H9 (cell line): ENCODE measurements at regions not wholly inside any gene's neighbourhood (a gene's known extent, or its start where the extent isn't known, plus 50 kb on each side); places are given as distances from the start of the nearest gene placed in this dataset.

ENCODE experiments used
- DNase-seq: peaks from one replicate; pipeline ENCODE4 v3.0.0-alpha.2; 2017
- H2AFZ ChIP-seq: one replicate; pipeline ENCODE4 v1.6.1; 2013; ENCODE audit warnings: mild to moderate bottlenecking, low read length, control low read depth, moderate library complexity
- H2AK5ac ChIP-seq: 2 replicates; pipeline ENCODE4 v1.6.1; 2013; ENCODE audit warnings: low read length, control low read depth, mixed read lengths; ENCODE audit not compliant: insufficient read length
- H2BK120ac ChIP-seq: one replicate; pipeline ENCODE4 v1.6.1; 2013; ENCODE audit warnings: low read depth, mild to moderate bottlenecking, low read length, control low read depth, inconsistent platforms; ENCODE audit not compliant: poor library complexity, severe bottlenecking
- H2BK12ac ChIP-seq: 2 replicates; pipeline ENCODE4 v1.6.1; 2013; ENCODE audit warnings: low read length, control low read depth, mixed read lengths, low read depth; ENCODE audit not compliant: insufficient read length
- H2BK15ac ChIP-seq: 2 replicates; pipeline ENCODE4 v1.6.1; 2013; ENCODE audit warnings: low read depth, low read length, control low read depth
- H2BK20ac ChIP-seq: one replicate; pipeline ENCODE4 v1.6.1; 2013; ENCODE audit warnings: low read depth, mild to moderate bottlenecking, low read length, control low read depth, inconsistent platforms; ENCODE audit not compliant: poor library complexity, severe bottlenecking
- H2BK5ac ChIP-seq: 2 replicates; pipeline ENCODE4 v1.6.1; 2013; ENCODE audit warnings: low read length, control low read depth, mixed read lengths; ENCODE audit not compliant: insufficient read length
- H3K14ac ChIP-seq: 2 replicates; pipeline ENCODE4 v1.6.1; 2013; ENCODE audit warnings: low read length, control low read depth; ENCODE audit not compliant: insufficient read depth
- H3K18ac ChIP-seq: 2 replicates; pipeline ENCODE4 v1.6.1; 2013; ENCODE audit warnings: low read depth, mild to moderate bottlenecking, mixed read lengths, low read length, control low read depth; ENCODE audit not compliant: insufficient read length
- H3K23ac ChIP-seq: 2 replicates; pipeline ENCODE4 v1.6.1; 2013; ENCODE audit warnings: low read length, control low read depth, mixed read lengths, low read depth; ENCODE audit not compliant: insufficient read length
- H3K23me2 ChIP-seq: 2 replicates; pipeline ENCODE4 v1.6.1; 2013; ENCODE audit warnings: low read depth, mild to moderate bottlenecking, mixed read lengths, low read length, control low read depth; ENCODE audit not compliant: insufficient read length, poor library complexity, severe bottlenecking
- H3K27ac ChIP-seq: 2 replicates; pipeline ENCODE4 v1.5.1; 2013; ENCODE audit warnings: low read length, control low read depth, mixed read lengths, low read depth; ENCODE audit not compliant: insufficient read length
- H3K27me3 ChIP-seq: 2 replicates; pipeline ENCODE4 v1.6.1; 2013; ENCODE audit warnings: low read length, control low read depth, inconsistent platforms; ENCODE audit not compliant: insufficient read depth
- H3K4ac ChIP-seq: 2 replicates; pipeline ENCODE4 v1.6.1; 2013; ENCODE audit warnings: low read depth, mild to moderate bottlenecking, control low read depth, inconsistent platforms, low read length, moderate library complexity
- H3K4me1 ChIP-seq: 2 replicates; pipeline ENCODE4 v1.6.1; 2013; ENCODE audit warnings: low read length, control low read depth, inconsistent platforms; ENCODE audit not compliant: insufficient read depth
- H3K4me2 ChIP-seq: 2 replicates; pipeline ENCODE4 v1.6.1; 2013; ENCODE audit warnings: low read length, control low read depth, mixed read lengths; ENCODE audit not compliant: insufficient read length, insufficient read depth
- H3K56ac ChIP-seq: 2 replicates; pipeline ENCODE4 v1.6.1; 2013; ENCODE audit warnings: low read depth, mild to moderate bottlenecking, mixed read lengths, low read length, control low read depth; ENCODE audit not compliant: insufficient read length
- H3K79me1 ChIP-seq: 2 replicates; pipeline ENCODE4 v1.6.1; 2013; ENCODE audit warnings: low read depth, mild to moderate bottlenecking, moderate library complexity, low read length, control low read depth, inconsistent platforms; ENCODE audit not compliant: insufficient read depth, poor library complexity, severe bottlenecking
- H3K79me2 ChIP-seq: 2 replicates; pipeline ENCODE4 v1.6.1; 2013; ENCODE audit warnings: low read length, control low read depth, inconsistent platforms; ENCODE audit not compliant: insufficient read depth
- H3K9ac ChIP-seq: 2 replicates; pipeline ENCODE4 v1.6.1; 2013; ENCODE audit warnings: low read length, control low read depth, mixed read lengths; ENCODE audit not compliant: insufficient read length; ENCODE audit errors: extremely low read depth
- H3K9me3 ChIP-seq: one replicate; pipeline ENCODE4 v1.6.1; 2013; ENCODE audit warnings: low read depth, low read length, inconsistent platforms; ENCODE audit not compliant: control insufficient read depth
- H3T11ph ChIP-seq: one replicate; pipeline ENCODE4 v1.6.1; 2013; ENCODE audit warnings: mild to moderate bottlenecking, low read length, control low read depth, inconsistent platforms
- H4K20me1 ChIP-seq: one replicate; pipeline ENCODE4 v1.6.1; 2013; ENCODE audit not compliant: control insufficient read depth, insufficient read length, insufficient read depth
- H4K5ac ChIP-seq: 2 replicates; pipeline ENCODE4 v1.6.1; 2013; ENCODE audit warnings: low read depth, mild to moderate bottlenecking, mixed read lengths, low read length, control low read depth; ENCODE audit not compliant: insufficient read length
- H4K8ac ChIP-seq: replicated peaks from 2 replicates; pipeline ENCODE4 v1.6.1; 2013; ENCODE audit warnings: low read length, control low read depth, mixed read lengths, low read depth; ENCODE audit not compliant: insufficient read length
- H4K91ac ChIP-seq: 2 replicates; pipeline ENCODE4 v1.6.1; 2013; ENCODE audit warnings: low read depth, mild to moderate bottlenecking, moderate library complexity, mixed read lengths, low read length, control low read depth; ENCODE audit not compliant: insufficient read length
- H3K27ac Mint-ChIP-seq, 3 experiments: 2 replicates in 2 of 3; 3 replicates in 1 of 3; pipeline ENCODE4 v1.8.0; 2020 to 2021; ENCODE audit warnings: mixed read lengths in 3 of 3, mild to moderate bottlenecking in 1 of 3, moderate library complexity in 1 of 3
- H3K27me3 Mint-ChIP-seq: 2 replicates; pipeline ENCODE4 v1.8.0; 2021; ENCODE audit warnings: low read depth, mild to moderate bottlenecking, moderate library complexity, mixed read lengths
- H3K36me3 Mint-ChIP-seq, 3 experiments: 2 replicates in 2 of 3; 3 replicates in 1 of 3; pipeline ENCODE4 v1.8.0; 2020 to 2021; ENCODE audit warnings: low read depth in 3 of 3, mixed read lengths in 3 of 3; ENCODE audit not compliant: insufficient read depth in 1 of 3
- H3K4me1 Mint-ChIP-seq, 2 experiments: 2 replicates each; pipeline ENCODE4 v1.8.0; 2020; ENCODE audit warnings: mixed read lengths in 2 of 2
- H3K4me3 Mint-ChIP-seq, 2 experiments: 2 replicates in 1 of 2; 3 replicates in 1 of 2; pipeline ENCODE4 v1.8.0; 2020 to 2021; ENCODE audit warnings: mild to moderate bottlenecking in 2 of 2, mixed read lengths in 2 of 2, moderate library complexity in 1 of 2
- H3K9me3 Mint-ChIP-seq, 2 experiments: 2 replicates in 1 of 2; 3 replicates in 1 of 2; pipeline ENCODE4 v1.8.0; 2020; ENCODE audit warnings: mild to moderate bottlenecking in 2 of 2, mixed read lengths in 2 of 2, moderate library complexity in 1 of 2
- WGBS: extraction: QIAGEN DNeasy Blood & Tissue Kit; methylation state at CpG from one replicate; pipeline ENCODE4 v1.1.7; 2013; ENCODE audit warnings: missing lambda C conversion rate, low lambda C conversion rate, mixed read lengths; ENCODE audit not compliant: insufficient read length; ENCODE audit errors: extremely low coverage; 5-methylcytosine and 5-hydroxymethylcytosine counted together
- TF ChIP-seq, protein P1 (sequence below): fragments of 200-600 bp; sonication (generic); conservative IDR thresholded peaks from 3 replicates; pipeline ENCODE4 v1.8.0; 2021; ENCODE audit warnings: antibody characterized with exemption, mild to moderate bottlenecking

GRCh38 chr5:88941581-88941980 lies 58.6 kb upstream of the MEF2C start:
- no peaks in the 10 kb centered on the region for H3K9me3 Mint-ChIP-seq
- Histone ChIP-seq H3K9me3 (no peaks in the 10 kb centered on the region), H3K79me1 (no peaks in the 10 kb centered on the region), H3K9ac (no peak overlapping the region), H2BK12ac (no peak overlapping the region), H2AK5ac (no peak overlapping the region), H4K91ac (no peak overlapping the region), H3K18ac (no peak overlapping the region), H4K5ac (no peak overlapping the region), H3K4me2 (no peak overlapping the region), H3T11ph (no peak overlapping the region), H3K27ac (no peak overlapping the region), H4K20me1 (no peaks in the 10 kb centered on the region), H2AFZ (no peak overlapping the region), H3K4ac (no peak overlapping the region), H3K79me2 (no peaks in the 10 kb centered on the region), H3K23me2 (no peaks in the 10 kb centered on the region), H2BK20ac (no peak overlapping the region), H3K23ac (no peak overlapping the region), H2BK5ac (no peak overlapping the region), H2BK15ac (no peak overlapping the region), H3K27me3 (no peaks in the 10 kb centered on the region), H3K56ac (no peak overlapping the region), H4K8ac (no peak overlapping the region), H3K14ac (no peak overlapping the region), H3K4me1 (no peaks in the 10 kb centered on the region; the same call in 1 of the 2 replicates), H2BK120ac (no peak overlapping the region)
- TF ChIP-seq, protein P1, sequence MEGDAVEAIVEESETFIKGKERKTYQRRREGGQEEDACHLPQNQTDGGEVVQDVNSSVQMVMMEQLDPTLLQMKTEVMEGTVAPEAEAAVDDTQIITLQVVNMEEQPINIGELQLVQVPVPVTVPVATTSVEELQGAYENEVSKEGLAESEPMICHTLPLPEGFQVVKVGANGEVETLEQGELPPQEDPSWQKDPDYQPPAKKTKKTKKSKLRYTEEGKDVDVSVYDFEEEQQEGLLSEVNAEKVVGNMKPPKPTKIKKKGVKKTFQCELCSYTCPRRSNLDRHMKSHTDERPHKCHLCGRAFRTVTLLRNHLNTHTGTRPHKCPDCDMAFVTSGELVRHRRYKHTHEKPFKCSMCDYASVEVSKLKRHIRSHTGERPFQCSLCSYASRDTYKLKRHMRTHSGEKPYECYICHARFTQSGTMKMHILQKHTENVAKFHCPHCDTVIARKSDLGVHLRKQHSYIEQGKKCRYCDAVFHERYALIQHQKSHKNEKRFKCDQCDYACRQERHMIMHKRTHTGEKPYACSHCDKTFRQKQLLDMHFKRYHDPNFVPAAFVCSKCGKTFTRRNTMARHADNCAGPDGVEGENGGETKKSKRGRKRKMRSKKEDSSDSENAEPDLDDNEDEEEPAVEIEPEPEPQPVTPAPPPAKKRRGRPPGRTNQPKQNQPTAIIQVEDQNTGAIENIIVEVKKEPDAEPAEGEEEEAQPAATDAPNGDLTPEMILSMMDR: no peak
- H3K36me3 Mint-ChIP-seq: no peaks in the 10 kb centered on the region
- DNase-seq: no peak
- peaks cover 11 to 16% of the 10 kb centered on the region in 2 experiments for H3K4me1 Mint-ChIP-seq
- WGBS: no CpG with 5 or more reads among the region's 2 CpGs
- H3K4me3 Mint-ChIP-seq: no peak overlapping the region
- H3K27ac Mint-ChIP-seq: no peak overlapping the region; a peak in 1 of 7 replicates
- no peaks in the 10 kb centered on the region for H3K27me3 Mint-ChIP-seq
